GM23338 (cell line): ENCODE measurements at regions not wholly inside any gene's neighbourhood (a gene's known extent, or its start where the extent isn't known, plus 50 kb on each side); places are given as distances from the start of the nearest gene placed in this dataset.

Source experiments
- ATAC-seq: fragments of 200-7000 bp; cut with Tn5 transposase; 3 replicates; pipeline ENCODE4 v1.9.1; 2020
- DNase-seq: peaks from one replicate; pipeline ENCODE4 v3.0.0-alpha.2; 2015; ENCODE audit warnings: low spot score
- H2AFZ ChIP-seq: fragments of 200-600 bp; sonication (generic); 2 replicates; pipeline ENCODE4 v1.8.0; 2016; ENCODE audit warnings: antibody characterized with exemption, mild to moderate bottlenecking, moderate library complexity
- H3F3A ChIP-seq: fragments of 200-600 bp; sonication (generic); replicated peaks from 2 replicates; pipeline ENCODE4 v1.8.0; 2017; ENCODE audit warnings: antibody characterized with exemption, mixed run types, low read depth
- H3K27ac ChIP-seq: fragments of 200-600 bp; sonication (generic); 2 replicates; pipeline ENCODE4 v1.6.1; 2016; ENCODE audit warnings: low read depth
- H3K27me3 ChIP-seq: fragments of 200-600 bp; sonication (generic); 2 replicates; pipeline ENCODE4 v1.8.0; 2016; ENCODE audit warnings: mild to moderate bottlenecking, mixed run types, moderate library complexity; ENCODE audit not compliant: insufficient read depth
- H3K36me3 ChIP-seq: fragments of 200-600 bp; sonication (generic); 2 replicates; pipeline ENCODE4 v1.8.0; 2016; ENCODE audit warnings: mild to moderate bottlenecking; ENCODE audit not compliant: insufficient read depth
- H3K4me1 ChIP-seq: fragments of 200-600 bp; sonication (generic); 2 replicates; pipeline ENCODE4 v1.8.0; 2016; ENCODE audit warnings: mild to moderate bottlenecking, moderate library complexity; ENCODE audit not compliant: insufficient read depth
- H3K4me2 ChIP-seq: fragments of 200-600 bp; sonication (generic); 2 replicates; pipeline ENCODE4 v1.7.1; 2017; ENCODE audit warnings: mixed run types
- H3K4me3 ChIP-seq: fragments of 200-600 bp; sonication (generic); 2 replicates; pipeline ENCODE4 v1.6.1; 2016; ENCODE audit warnings: mixed run types
- H3K79me2 ChIP-seq: fragments of 200-600 bp; sonication (generic); replicated peaks from 2 replicates; pipeline ENCODE4 v1.8.0; 2017; ENCODE audit warnings: mild to moderate bottlenecking; ENCODE audit not compliant: insufficient read depth
- H3K9me2 ChIP-seq: fragments of 200-600 bp; sonication (generic); 2 replicates; pipeline ENCODE4 v1.8.0; 2017; ENCODE audit not compliant: insufficient read depth
- H4K20me1 ChIP-seq: fragments of 200-600 bp; sonication (generic); replicated peaks from 2 replicates; pipeline ENCODE4 v1.8.0; 2017; ENCODE audit warnings: mild to moderate bottlenecking; ENCODE audit not compliant: insufficient read depth
- H3K27ac Mint-ChIP-seq: 2 replicates; pipeline ENCODE4 v1.8.0; 2020; ENCODE audit warnings: inconsistent platforms, mild to moderate bottlenecking, moderate library complexity, mixed read lengths
- H3K27me3 Mint-ChIP-seq: 3 replicates; pipeline ENCODE4 v1.8.0; 2022; ENCODE audit warnings: low read depth, mild to moderate bottlenecking, moderate library complexity, mixed read lengths, inconsistent platforms; ENCODE audit not compliant: insufficient read depth, poor library complexity
- H3K36me3 Mint-ChIP-seq: 3 replicates; pipeline ENCODE4 v1.8.0; 2021; ENCODE audit warnings: low read depth, mild to moderate bottlenecking, inconsistent platforms, moderate library complexity, mixed read lengths
- H3K4me1 Mint-ChIP-seq: 3 replicates; pipeline ENCODE4 v1.8.0; 2020; ENCODE audit warnings: mild to moderate bottlenecking, inconsistent platforms, mixed read lengths
- H3K4me3 Mint-ChIP-seq: 3 replicates; pipeline ENCODE4 v1.8.0; 2021; ENCODE audit warnings: moderate library complexity, mild to moderate bottlenecking, inconsistent platforms, mixed read lengths
- H3K9me3 Mint-ChIP-seq: 3 replicates; pipeline ENCODE4 v1.8.0; 2020; ENCODE audit warnings: moderate library complexity, mild to moderate bottlenecking, inconsistent platforms, mixed read lengths
- CREB1 ChIP-seq: fragments of 250-450 bp; sonication (Bioruptor Pico); IDR thresholded peaks from 2 replicates; pipeline ENCODE4 v1.5.0; 2020; ENCODE audit warnings: low read depth, mild to moderate bottlenecking, moderate library complexity
- CTCF ChIP-seq, 2 experiments: fragments of 200-600 bp in 1 of 2; sonication (generic) in 1 of 2; conservative IDR thresholded peaks; 2 replicates each; pipeline versions ENCODE4 v1.5.1 to v1.6.1; 2016 to 2017; ENCODE audit warnings: antibody characterized with exemption in 2 of 2, low read depth in 2 of 2, mild to moderate bottlenecking in 2 of 2, moderate library complexity in 1 of 2
- ETS1 ChIP-seq: IDR thresholded peaks from 2 replicates; pipeline ENCODE4 v1.6.1; 2016; ENCODE audit warnings: antibody characterized with exemption
- EZH2 ChIP-seq: fragments of 200-600 bp; sonication (generic); IDR thresholded peaks from one replicate; pipeline ENCODE4 v1.8.0; 2017; ENCODE audit warnings: antibody characterized with exemption, mild to moderate bottlenecking, low read depth; ENCODE audit not compliant: unreplicated experiment
- EZH2phosphoT487 ChIP-seq: fragments of 200-600 bp; sonication (generic); IDR thresholded peaks from one replicate; pipeline ENCODE4 v1.8.1; 2018; ENCODE audit warnings: antibody characterized with exemption; ENCODE audit not compliant: unreplicated experiment
- REST ChIP-seq: IDR thresholded peaks from one replicate; pipeline ENCODE4 v1.6.1; 2018; ENCODE audit warnings: antibody characterized with exemption; ENCODE audit not compliant: unreplicated experiment
- STAT1 ChIP-seq: IDR thresholded peaks from one replicate; pipeline ENCODE4 v1.6.1; 2016; ENCODE audit warnings: antibody characterized with exemption; ENCODE audit not compliant: unreplicated experiment
- ZNF114 ChIP-seq: fragments of 250-450 bp; sonication (Bioruptor Pico); IDR thresholded peaks from 2 replicates; pipeline ENCODE4 v1.5.0; 2020; ENCODE audit warnings: mild to moderate bottlenecking, moderate library complexity
- ZNF462 ChIP-seq: fragments of 250-450 bp; sonication (Bioruptor Pico); IDR thresholded peaks from 2 replicates; pipeline ENCODE4 v1.5.0; 2020; ENCODE audit warnings: mild to moderate bottlenecking, moderate library complexity

GRCh38 chr15:31586841-31587240 lies 260.2 kb downstream of the KLF13 start (continued):
- TF ChIP-seq REST: no peak

GRCh38 chr15:31587583-31587982 lies 260.9 kb downstream of the KLF13 start:
- Histone ChIP-seq H3K9me2 (no peaks in the 10 kb centered on the region), H3K27ac (no peak overlapping the region), H3K36me3 (no peaks in the 10 kb centered on the region), H4K20me1 (no peaks in the 10 kb centered on the region), H3K4me1 (peaks cover 6% of the 10 kb centered on the region), H3K27me3 (no peaks in the 10 kb centered on the region), H2AFZ (no peak overlapping the region), H3F3A (no peaks in the 10 kb centered on the region), H3K4me3 (no peak overlapping the region), H3K4me2 (no peak overlapping the region), H3K79me2 (no peaks in the 10 kb centered on the region)
- no peak overlapping the region for H3K4me3 Mint-ChIP-seq
- H3K27me3 Mint-ChIP-seq: no peaks in the 10 kb centered on the region
- peaks cover 6% of the 10 kb centered on the region; the same call in 1 of the 3 replicates for H3K36me3 Mint-ChIP-seq
- peaks cover 11% of the 10 kb centered on the region for H3K9me3 Mint-ChIP-seq
- no peak overlapping the region for H3K27ac Mint-ChIP-seq
- ATAC-seq: no peak
- H3K4me1 Mint-ChIP-seq: peaks cover 12% of the 10 kb centered on the region
- DNase-seq: no peak
- TF ChIP-seq CREB1 (CRISPR knock-in tag) (no peak), REST (no peak), CTCF (conservative IDR thresholded peaks at IDR 0.05; ENCODE audit: low read depth in 2 of 2) (no peak), STAT1 (no peak), ETS1 (no peak), EZH2 (no peak), EZH2phosphoT487 (no peak), ZNF462 (CRISPR knock-in tag) (no peak), ZNF114 (no peak)
